Stomach smooth muscle (tissue), 2 donors: ENCODE measurements at regions not wholly inside any gene's neighbourhood (a gene's known extent, or its start where the extent isn't known, plus 50 kb on each side); places are given as distances from the start of the nearest gene placed in this dataset.

Experiments used
- H3K27ac ChIP-seq: one replicate; pipeline ENCODE4 v1.7.0; 2013; ENCODE audit warnings: mild to moderate bottlenecking, low read length, inconsistent platforms
- H3K27me3 ChIP-seq, 2 donors: one replicate each; pipeline ENCODE4 v1.7.0; 2013; ENCODE audit warnings: low read length in 2 of 2; ENCODE audit not compliant: insufficient read depth in 2 of 2, control insufficient read depth in 1 of 2
- H3K36me3 ChIP-seq, 2 donors: one replicate each; pipeline ENCODE4 v1.7.0; 2013; ENCODE audit warnings: low read length in 2 of 2; ENCODE audit not compliant: control insufficient read depth in 2 of 2, insufficient read depth in 2 of 2
- H3K4me1 ChIP-seq: one replicate; pipeline ENCODE4 v1.7.0; 2013; ENCODE audit warnings: low read length; ENCODE audit not compliant: control insufficient read depth, insufficient read depth
- H3K4me3 ChIP-seq, 2 donors: one replicate each; pipeline ENCODE4 v1.7.0; 2013; ENCODE audit warnings: low read length in 2 of 2
- H3K9ac ChIP-seq, 2 donors: one replicate each; pipeline ENCODE4 v1.7.0; 2013; ENCODE audit warnings: low read length in 2 of 2, mild to moderate bottlenecking in 1 of 2
- H3K9me3 ChIP-seq, 2 donors: one replicate each; pipeline ENCODE4 v1.7.0; 2013; ENCODE audit warnings: low read length in 2 of 2; ENCODE audit not compliant: control insufficient read depth in 2 of 2
- donor health status: healthy.
- donor health status: Pancreatic carcinoma.

DNA sequence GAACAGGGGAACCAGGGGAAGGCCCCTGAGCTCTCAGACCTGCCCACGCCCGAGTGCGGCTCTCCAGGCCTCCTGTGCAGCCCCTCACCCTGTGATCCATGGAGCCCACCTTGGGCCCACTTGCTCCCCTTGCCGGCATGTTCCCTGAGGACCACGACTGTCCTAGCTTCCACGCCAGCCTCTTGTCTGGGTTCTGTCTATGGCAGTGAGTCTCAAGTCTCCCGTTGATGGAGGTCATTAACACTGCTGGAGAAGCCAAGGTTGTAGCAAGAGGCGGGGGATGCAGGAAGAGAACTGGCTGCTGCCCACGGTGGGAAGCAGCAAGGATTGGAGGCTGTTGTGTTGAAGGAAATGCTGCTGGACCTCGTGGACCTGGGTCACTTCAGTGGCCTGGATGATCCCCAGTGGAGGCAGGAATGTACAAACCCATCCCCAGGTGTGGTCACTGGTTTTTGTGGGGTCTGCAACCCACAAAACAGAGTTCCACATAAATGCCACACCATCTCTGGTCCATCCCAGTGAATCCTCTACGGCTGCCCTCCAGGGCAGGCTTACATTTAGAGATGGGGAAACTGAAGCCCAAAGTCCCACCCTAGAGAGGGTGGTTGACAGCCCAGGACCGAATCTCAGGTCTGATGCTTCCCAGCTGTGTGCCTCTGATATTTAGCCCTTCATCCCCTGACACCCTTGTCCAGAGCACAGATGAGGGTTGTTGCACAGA is 150.3 kb downstream of the NDUFA10 start:
- no peak overlapping the region for H3K9ac ChIP-seq
- no peaks in the 10 kb centered on the region for H3K27me3 ChIP-seq
- H3K27ac ChIP-seq = no peak overlapping the region
- H3K36me3 ChIP-seq = no peaks in the 10 kb centered on the region
- H3K9me3 ChIP-seq = no peaks in the 10 kb centered on the region
- H3K4me3 ChIP-seq = no peak overlapping the region
- H3K4me1 ChIP-seq = no peaks in the 10 kb centered on the region

GRCh38 chr2:239873656-239874635 is 151.2 kb downstream of the NDUFA10 start:
- no peaks in the 10 kb centered on the region for H3K4me1 ChIP-seq
- no peak overlapping the region for H3K4me3 ChIP-seq
- H3K27me3 ChIP-seq = no peaks in the 10 kb centered on the region
- H3K9ac ChIP-seq = no peak overlapping the region
- H3K36me3 ChIP-seq = no peaks in the 10 kb centered on the region
- no peak overlapping the region for H3K27ac ChIP-seq
- H3K9me3 ChIP-seq = no peaks in the 10 kb centered on the region

DNA sequence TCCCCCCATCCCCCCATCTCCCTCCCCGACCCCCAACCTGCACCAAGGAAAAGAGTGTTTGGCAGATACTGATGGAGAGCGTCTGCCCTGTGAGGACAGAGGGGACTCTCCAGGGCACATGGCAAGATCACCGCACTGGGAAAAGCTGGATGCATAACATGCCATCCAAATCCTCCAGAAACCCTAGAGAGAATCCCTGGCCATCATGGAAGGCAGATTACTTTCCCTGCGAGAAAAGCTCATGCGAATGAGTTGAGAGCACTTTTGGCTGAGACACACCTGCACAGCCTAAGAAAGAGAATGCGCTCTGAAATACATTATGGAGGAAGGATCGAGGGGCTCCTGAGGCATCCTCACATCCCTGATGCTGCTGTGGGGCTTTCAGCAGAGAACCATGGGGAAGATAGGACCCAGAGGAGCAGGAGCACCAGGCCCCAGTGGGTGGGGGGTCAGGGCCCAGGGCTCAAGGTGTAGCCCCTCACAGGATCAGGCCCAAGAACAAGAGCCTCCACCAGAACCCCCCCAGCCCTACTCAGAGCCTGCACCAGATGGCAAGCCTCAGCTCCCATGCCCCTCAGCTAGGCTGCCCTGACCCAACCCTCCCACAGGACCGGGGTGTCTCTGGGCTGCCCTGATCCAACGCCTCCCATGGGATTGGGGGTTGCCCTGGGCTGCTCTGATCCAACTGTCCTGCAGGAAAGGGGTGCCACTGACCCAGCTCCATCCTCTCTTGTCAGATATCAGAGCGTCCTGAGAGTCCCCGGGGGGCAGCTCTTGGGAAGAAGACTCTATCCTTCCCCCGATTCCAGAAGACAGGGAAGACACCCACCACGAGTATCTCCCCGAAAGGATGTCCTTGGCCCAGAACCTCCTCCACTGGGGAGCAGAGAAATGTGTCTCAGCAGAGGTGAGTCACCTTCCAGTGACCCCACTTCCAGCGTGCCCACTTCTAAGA is 153.4 kb downstream of the NDUFA10 start:
- Histone ChIP-seq H3K9me3 (no peaks in the 10 kb centered on the region), H3K4me3 (no peak overlapping the region)

DNA sequence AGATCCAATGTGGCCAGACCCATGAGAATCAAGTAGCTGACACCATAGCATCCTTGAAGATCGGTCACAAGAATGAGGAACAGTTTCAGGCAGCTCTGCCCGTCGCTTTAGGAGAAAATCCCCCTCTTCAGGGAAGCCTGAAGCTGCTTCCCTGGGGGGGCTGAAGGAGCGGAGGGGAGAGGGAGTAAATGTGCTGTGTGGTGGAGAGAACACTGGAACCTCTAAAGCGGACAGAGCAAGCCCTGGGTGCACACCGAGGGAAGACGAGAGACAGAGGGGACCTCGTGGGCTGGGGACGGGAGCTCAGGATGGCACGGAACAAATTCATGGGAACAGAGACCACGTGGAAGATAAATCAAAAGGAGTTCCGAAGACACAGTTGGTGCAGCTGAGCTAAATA is 154.3 kb downstream of the NDUFA10 start:
- Histone ChIP-seq H3K4me1 (no peaks in the 10 kb centered on the region), H3K9ac (no peak overlapping the region), H3K27ac (no peak overlapping the region), H3K36me3 (no peaks in the 10 kb centered on the region), H3K27me3 (no peaks in the 10 kb centered on the region), H3K4me3 (no peak overlapping the region), H3K9me3 (no peaks in the 10 kb centered on the region)

More for the DNA sequence above, 153.4 kb downstream of the NDUFA10 start:
- no peak overlapping the region for H3K9ac ChIP-seq
- no peaks in the 10 kb centered on the region for H3K27me3 ChIP-seq
- H3K4me1 ChIP-seq = no peaks in the 10 kb centered on the region
- H3K36me3 ChIP-seq = no peaks in the 10 kb centered on the region
- no peak overlapping the region for H3K27ac ChIP-seq

DNA sequence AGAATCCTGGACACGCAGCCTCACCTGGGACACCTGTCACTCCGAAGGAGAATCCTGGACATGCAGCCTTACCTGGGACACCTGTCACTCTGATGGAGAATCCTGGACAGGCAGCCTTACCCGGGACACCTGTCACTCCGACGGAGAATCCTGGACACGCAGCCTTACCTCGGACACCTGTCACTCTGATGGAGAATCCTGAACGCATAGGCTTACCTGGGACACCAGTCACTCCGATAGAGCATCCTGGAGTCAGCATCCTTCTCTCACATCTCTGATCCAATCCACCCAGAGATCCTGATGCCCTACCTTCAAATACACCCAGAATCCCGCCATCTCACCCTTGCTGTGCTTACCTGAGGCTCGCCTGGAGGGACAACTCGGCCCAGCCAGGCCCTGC is 154.9 kb downstream of the NDUFA10 start:
- H3K9ac ChIP-seq = no peak overlapping the region
- no peak overlapping the region for H3K4me3 ChIP-seq
- no peaks in the 10 kb centered on the region for H3K36me3 ChIP-seq
- H3K27ac ChIP-seq = no peak overlapping the region
- H3K9me3 ChIP-seq = no peaks in the 10 kb centered on the region
- no peaks in the 10 kb centered on the region for H3K27me3 ChIP-seq
- H3K4me1 ChIP-seq = no peaks in the 10 kb centered on the region

DNA sequence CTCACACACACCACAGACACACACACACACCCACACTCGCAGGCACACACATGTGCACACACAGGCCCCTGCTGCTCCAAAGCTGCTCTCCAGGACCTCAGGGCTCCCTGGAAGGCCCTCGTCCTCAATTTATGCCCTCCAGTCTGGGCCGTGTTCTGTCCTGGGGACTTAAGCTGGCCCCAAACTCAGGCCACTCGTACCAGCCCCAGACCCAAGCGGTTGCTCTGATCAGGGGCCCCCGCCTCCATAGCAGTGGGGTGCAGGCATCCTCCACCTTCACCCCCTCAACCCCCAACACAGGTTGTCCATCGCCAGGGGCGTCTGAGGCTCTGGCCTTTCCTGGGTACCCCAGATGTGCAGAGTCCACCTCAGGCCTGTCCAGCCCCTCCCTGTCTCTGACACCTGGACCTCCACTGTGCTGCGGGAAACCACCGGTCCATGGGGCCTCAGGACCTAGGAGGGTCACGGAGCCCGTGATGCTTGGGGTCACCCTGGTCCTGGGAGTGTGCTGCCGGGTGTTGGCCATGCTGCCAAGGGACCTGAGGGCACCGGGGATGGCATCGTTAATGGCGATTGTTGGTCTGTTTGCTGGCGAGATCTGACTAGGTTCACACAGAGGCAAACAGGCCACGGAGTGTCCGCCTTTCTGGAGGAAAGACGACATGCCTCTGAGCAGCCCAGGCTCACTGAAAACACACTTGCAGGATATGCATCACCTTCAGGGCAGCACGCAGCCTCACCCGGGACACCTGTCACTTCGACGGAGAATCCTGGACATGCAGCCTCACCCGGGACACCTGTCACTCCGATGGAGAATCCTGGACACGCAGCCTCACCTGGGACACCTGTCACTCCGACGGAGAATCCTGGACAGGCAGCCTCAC is 155.6 kb downstream of the NDUFA10 start:
- H3K9ac ChIP-seq = no peak overlapping the region
- no peaks in the 10 kb centered on the region for H3K27me3 ChIP-seq
- no peaks in the 10 kb centered on the region for H3K9me3 ChIP-seq
- no peaks in the 10 kb centered on the region for H3K36me3 ChIP-seq
- H3K4me3 ChIP-seq = no peak overlapping the region
- no peaks in the 10 kb centered on the region for H3K4me1 ChIP-seq
- no peak overlapping the region for H3K27ac ChIP-seq

DNA sequence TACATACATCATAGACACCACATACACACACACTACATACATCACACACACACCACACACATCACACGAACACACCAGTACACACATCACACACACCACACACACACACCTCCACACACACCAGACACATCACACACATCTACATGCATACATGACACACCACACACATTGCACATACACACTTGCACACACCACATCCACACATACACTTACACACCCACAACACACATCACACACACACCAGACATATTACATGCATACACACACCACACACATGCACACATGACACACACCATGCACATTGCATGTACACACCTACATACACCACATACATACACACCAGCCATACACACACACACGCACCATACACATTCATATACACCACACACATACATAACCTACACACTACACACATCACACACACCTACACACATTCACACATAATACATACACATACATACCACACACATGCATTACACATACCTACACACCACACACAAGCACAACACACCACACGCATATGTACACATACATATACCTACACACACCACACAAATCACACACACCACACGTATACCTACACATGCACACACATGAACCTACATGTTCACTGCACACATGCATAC is 156.5 kb downstream of the NDUFA10 start:
- H3K4me3 ChIP-seq = no peak overlapping the region
- H3K27me3 ChIP-seq = no peaks in the 10 kb centered on the region

GRCh38 chr2:239866778-239867177 is 158.4 kb downstream of the NDUFA10 start:
- H3K4me1 ChIP-seq = no peaks in the 10 kb centered on the region

More for the DNA sequence above, 156.5 kb downstream of the NDUFA10 start:
- Histone ChIP-seq H3K36me3 (no peaks in the 10 kb centered on the region), H3K4me1 (no peaks in the 10 kb centered on the region), H3K27ac (no peak overlapping the region), H3K9ac (no peak overlapping the region), H3K9me3 (no peaks in the 10 kb centered on the region)

GRCh38 chr2:239866350-239866749 is 158.8 kb downstream of the NDUFA10 start:
- Histone ChIP-seq H3K4me1 (no peaks in the 10 kb centered on the region), H3K4me3 (no peak overlapping the region), H3K9me3 (no peaks in the 10 kb centered on the region), H3K36me3 (no peaks in the 10 kb centered on the region), H3K9ac (no peak overlapping the region), H3K27me3 (no peaks in the 10 kb centered on the region), H3K27ac (no peak overlapping the region)

More at GRCh38 chr2:239866778-239867177, 158.4 kb downstream of the NDUFA10 start:
- H3K4me3 ChIP-seq = no peak overlapping the region
- H3K9ac ChIP-seq = no peak overlapping the region
- no peaks in the 10 kb centered on the region for H3K36me3 ChIP-seq
- H3K27me3 ChIP-seq = no peaks in the 10 kb centered on the region
- no peaks in the 10 kb centered on the region for H3K9me3 ChIP-seq
- no peak overlapping the region for H3K27ac ChIP-seq
